BJ (cell line): ENCODE measurements at regions not wholly inside any gene's neighbourhood (a gene's known extent, or its start where the extent isn't known, plus 50 kb on each side); places are given as distances from the start of the nearest gene placed in this dataset.

Experiments used
- CTCF ChIA-PET: fragments of 350-600 bp; formaldehyde crosslinking; extraction: SDS; loops from one replicate; lab custom pipeline; 2021; ENCODE audit warnings: antibody characterized with exemption, inconsistent platforms; lab: Yijun Ruan, JAX
- POLR2A ChIA-PET: fragments of 300-600 bp; sonication (Branson Sonifier 250); formaldehyde crosslinking; extraction: SDS; loops from one replicate; lab custom pipeline; 2021; ENCODE audit warnings: antibody characterized with exemption; lab: Charles Lee
- DNase-seq: peaks from one replicate; pipeline ENCODE4 v3.0.0-alpha.2; 2011; ENCODE audit warnings: low read depth
- H3K27me3 ChIP-seq: 2 replicates; pipeline ENCODE4 v1.6.0; 2011; ENCODE audit warnings: low read length; ENCODE audit not compliant: control insufficient read depth, insufficient read depth
- H3K36me3 ChIP-seq: 2 replicates; pipeline ENCODE4 v1.5.1; 2011; ENCODE audit warnings: low read length; ENCODE audit not compliant: control insufficient read depth, insufficient read depth
- H3K4me3 ChIP-seq: 2 replicates; pipeline ENCODE4 v1.5.1; 2011; ENCODE audit warnings: low read depth, mild to moderate bottlenecking, control low read depth, low read length
- CTCF ChIP-seq: IDR thresholded peaks from 2 replicates; pipeline ENCODE4 v1.5.1; 2011; ENCODE audit warnings: low read depth, mild to moderate bottlenecking, control low read depth, inconsistent platforms, low read length, moderate library complexity; ENCODE audit not compliant: insufficient read depth

- Histone ChIP-seq H3K27me3 (no peaks in the 10 kb centered on the region), H3K4me3 (no peak overlapping the region), H3K36me3 (no peaks in the 10 kb centered on the region)
- POLR2A ChIA-PET: no interaction called here
- CTCF ChIA-PET: no interaction called here
- DNase-seq: no peak
- no peak for TF ChIP-seq CTCF
Observed at GRCh38 chr17:54099221-54099620, 276.5 kb downstream of the KIF2B start.

- no peak for DNase-seq
- Histone ChIP-seq H3K4me3 (no peak overlapping the region), H3K36me3 (no peaks in the 10 kb centered on the region), H3K27me3 (no peaks in the 10 kb centered on the region)
- POLR2A ChIA-PET: no interaction called here
- no peak for TF ChIP-seq CTCF
- CTCF ChIA-PET: no interaction called here
Observed at GRCh38 chr17:54102246-54102645, 279.5 kb downstream of the KIF2B start.

- ChIA-PET POLR2A (no interaction called here), CTCF (no interaction called here)
- Histone ChIP-seq H3K27me3 (no peaks in the 10 kb centered on the region), H3K4me3 (no peak overlapping the region), H3K36me3 (no peaks in the 10 kb centered on the region)
- no peak for TF ChIP-seq CTCF
- DNase-seq: no peak
Observed at GRCh38 chr17:54111576-54111975, 288.8 kb downstream of the KIF2B start.

GRCh38 chr17:54117452-54117851 lies 294.7 kb downstream of the KIF2B start:
- CTCF ChIA-PET: no interaction called here
- DNase-seq: no peak
- Histone ChIP-seq H3K4me3 (no peak overlapping the region), H3K27me3 (no peaks in the 10 kb centered on the region), H3K36me3 (no peaks in the 10 kb centered on the region)
- POLR2A ChIA-PET: no interaction called here
- no peak for TF ChIP-seq CTCF

- POLR2A ChIA-PET: no interaction called here
- DNase-seq: no peak
- CTCF ChIA-PET: no interaction called here
- Histone ChIP-seq H3K27me3 (no peaks in the 10 kb centered on the region), H3K36me3 (no peaks in the 10 kb centered on the region), H3K4me3 (no peak overlapping the region)
- TF ChIP-seq CTCF: no peak
Observed at GRCh38 chr17:54124456-54124855, 301.7 kb downstream of the KIF2B start.

- no peak for TF ChIP-seq CTCF
- POLR2A ChIA-PET: no interaction called here
- CTCF ChIA-PET: no interaction called here
Observed at GRCh38 chr17:54153423-54153822, 330.7 kb downstream of the KIF2B start.

More at GRCh38 chr17:54153423-54153822, 330.7 kb downstream of the KIF2B start:
- H3K4me3 ChIP-seq: no peak overlapping the region
- no peaks in the 10 kb centered on the region for H3K27me3 ChIP-seq
- H3K36me3 ChIP-seq: no peaks in the 10 kb centered on the region
- DNase-seq: no peak
